ENCODE measurements at regions not wholly inside any gene's neighbourhood (a gene's known extent, or its start where the extent isn't known, plus 50 kb on each side); places are given as distances from the start of the nearest gene placed in this dataset.

DNA sequence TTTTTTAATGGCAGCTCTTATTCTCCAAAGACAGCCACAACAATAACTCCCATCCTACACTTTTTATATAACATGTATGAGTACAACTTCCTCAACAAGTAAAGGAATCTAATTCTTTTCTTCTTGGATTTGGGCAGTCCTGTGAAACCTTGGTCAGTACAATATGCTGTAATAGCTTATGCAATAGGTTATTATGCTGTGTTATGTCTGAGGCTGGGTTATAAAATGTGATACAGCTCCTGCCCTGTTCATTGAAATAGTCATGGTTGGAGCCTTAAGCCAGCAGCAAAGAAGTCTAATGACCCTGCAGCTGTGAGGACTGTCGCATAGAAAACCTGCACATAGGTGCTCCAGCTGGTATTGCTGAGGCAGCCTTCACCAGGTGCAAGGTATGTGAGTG lies 215.8 kb upstream of the RASGEF1B start:
- no peak for TF ChIP-seq EZH2 (IDR thresholded peaks at IDR 0.05; ENCODE audit: borderline replicate concordance, insufficient read depth, low read depth, low read length, poor library complexity, severe bottlenecking)
- TF ChIP-seq, protein P1, sequence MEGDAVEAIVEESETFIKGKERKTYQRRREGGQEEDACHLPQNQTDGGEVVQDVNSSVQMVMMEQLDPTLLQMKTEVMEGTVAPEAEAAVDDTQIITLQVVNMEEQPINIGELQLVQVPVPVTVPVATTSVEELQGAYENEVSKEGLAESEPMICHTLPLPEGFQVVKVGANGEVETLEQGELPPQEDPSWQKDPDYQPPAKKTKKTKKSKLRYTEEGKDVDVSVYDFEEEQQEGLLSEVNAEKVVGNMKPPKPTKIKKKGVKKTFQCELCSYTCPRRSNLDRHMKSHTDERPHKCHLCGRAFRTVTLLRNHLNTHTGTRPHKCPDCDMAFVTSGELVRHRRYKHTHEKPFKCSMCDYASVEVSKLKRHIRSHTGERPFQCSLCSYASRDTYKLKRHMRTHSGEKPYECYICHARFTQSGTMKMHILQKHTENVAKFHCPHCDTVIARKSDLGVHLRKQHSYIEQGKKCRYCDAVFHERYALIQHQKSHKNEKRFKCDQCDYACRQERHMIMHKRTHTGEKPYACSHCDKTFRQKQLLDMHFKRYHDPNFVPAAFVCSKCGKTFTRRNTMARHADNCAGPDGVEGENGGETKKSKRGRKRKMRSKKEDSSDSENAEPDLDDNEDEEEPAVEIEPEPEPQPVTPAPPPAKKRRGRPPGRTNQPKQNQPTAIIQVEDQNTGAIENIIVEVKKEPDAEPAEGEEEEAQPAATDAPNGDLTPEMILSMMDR (IDR thresholded peaks at IDR 0.05): no peak
- no peak for DNase-seq
- H3K27ac Mint-ChIP-seq: no peak overlapping the region
- no peak overlapping the region for H2AFZ ChIP-seq (ENCODE audit: insufficient read depth, low read depth, low read length, poor library complexity, severe bottlenecking)
- peaks cover 10% of the 10 kb centered on the region for H3K4me1 Mint-ChIP-seq
- H3K9me3 ChIP-seq (ENCODE audit: control extremely low read depth in 1 of 3, control insufficient read depth in 2 of 3, insufficient read depth in 1 of 3, low read length in 2 of 3): no peaks in the 10 kb centered on the region
- no peak overlapping the region for H3K9ac ChIP-seq (ENCODE audit: low read length)
- H4K20me1 ChIP-seq (ENCODE audit: control insufficient read depth, insufficient read depth, low read length, poor library complexity, severe bottlenecking): no peaks in the 10 kb centered on the region
- no peak overlapping the region for H3K4me3 Mint-ChIP-seq
- CTCF ChIA-PET: interaction anchor here (0.8 to 9.2 kb wide), 11 partner anchors 8 to 218 kb away, joined by 3 to 148 read pairs (median 4); partner anchors contain the start of gene RASGEF1B
- no peak overlapping the region for H3K27ac ChIP-seq (ENCODE audit: low read length in 2 of 2)
- intact Hi-C loops (cut with micrococcal nuclease): no loop called here
- H3K4me2 ChIP-seq (replicated peaks; ENCODE audit: low read depth, low read length, poor library complexity, severe bottlenecking): no peak overlapping the region
- H3K4me3 ChIP-seq (ENCODE audit: control extremely low read depth in 1 of 5, extremely low read depth in 1 of 5, insufficient read depth in 1 of 5, low read depth in 2 of 5, low read length in 4 of 5): no peak overlapping the region
- H3K36me3 ChIP-seq (replicated peaks in 1 of 2; ENCODE audit: control extremely low read depth in 1 of 2, control insufficient read depth in 1 of 2, extremely low read depth in 1 of 2, insufficient read depth in 2 of 2, low read length in 1 of 2): no peaks in the 10 kb centered on the region
- no CpG with 5 or more reads among the region's 1 CpG for WGBS (ENCODE audit: insufficient coverage)
- H3K27me3 Mint-ChIP-seq: no peaks in the 10 kb centered on the region
- no peaks in the 10 kb centered on the region for H3K79me2 ChIP-seq (ENCODE audit: control insufficient read depth, insufficient read depth, low read length)
- peaks cover 0 to 4% of the 10 kb centered on the region in 2 donors for H3K4me1 ChIP-seq (ENCODE audit: control insufficient read depth in 2 of 2, insufficient read depth in 2 of 2, low read length in 2 of 2)
- no peaks in the 10 kb centered on the region for H3K27me3 ChIP-seq (replicated peaks in 1 of 4; ENCODE audit: control extremely low read depth in 1 of 4, control insufficient read depth in 3 of 4, insufficient read depth in 4 of 4, low read length in 3 of 4)
- ATAC-seq (ENCODE audit: low read depth): no peak
- H3K9me3 Mint-ChIP-seq (ENCODE audit: insufficient read depth): peaks cover 2% of the 10 kb centered on the region
- POLR2A ChIA-PET: no interaction called here

GRCh38 chr4:81685104-81685503 lies 213.4 kb upstream of the RASGEF1B start:
- Histone ChIP-seq H3K27me3 (replicated peaks in 1 of 4; ENCODE audit: control extremely low read depth in 1 of 4, control insufficient read depth in 3 of 4, insufficient read depth in 4 of 4, low read length in 3 of 4) (no peaks in the 10 kb centered on the region), H3K4me1 (ENCODE audit: control insufficient read depth in 2 of 2, insufficient read depth in 2 of 2, low read length in 2 of 2) (peaks cover 0 to 4% of the 10 kb centered on the region in 2 donors), H3K27ac (ENCODE audit: low read length in 2 of 2) (no peak overlapping the region), H2AFZ (ENCODE audit: insufficient read depth, low read depth, low read length, poor library complexity, severe bottlenecking) (no peak overlapping the region), H3K4me2 (replicated peaks; ENCODE audit: low read depth, low read length, poor library complexity, severe bottlenecking) (no peak overlapping the region), H3K36me3 (replicated peaks in 1 of 2; ENCODE audit: control extremely low read depth in 1 of 2, control insufficient read depth in 1 of 2, extremely low read depth in 1 of 2, insufficient read depth in 2 of 2, low read length in 1 of 2) (no peaks in the 10 kb centered on the region), H4K20me1 (ENCODE audit: control insufficient read depth, insufficient read depth, low read length, poor library complexity, severe bottlenecking) (no peaks in the 10 kb centered on the region), H3K79me2 (ENCODE audit: control insufficient read depth, insufficient read depth, low read length) (no peaks in the 10 kb centered on the region), H3K4me3 (ENCODE audit: control extremely low read depth in 1 of 5, extremely low read depth in 1 of 5, insufficient read depth in 1 of 5, low read depth in 2 of 5, low read length in 4 of 5) (no peak overlapping the region), H3K9me3 (ENCODE audit: control extremely low read depth in 1 of 3, control insufficient read depth in 2 of 3, insufficient read depth in 1 of 3, low read length in 2 of 3) (no peaks in the 10 kb centered on the region), H3K9ac (ENCODE audit: low read length) (no peak overlapping the region)
- Mint-ChIP-seq H3K27me3 (no peaks in the 10 kb centered on the region), H3K9me3 (ENCODE audit: insufficient read depth) (peaks cover 2% of the 10 kb centered on the region), H3K4me3 (no peak overlapping the region), H3K4me1 (peaks cover 5% of the 10 kb centered on the region), H3K27ac (no peak overlapping the region)
- no peak for TF ChIP-seq EZH2 (IDR thresholded peaks at IDR 0.05; ENCODE audit: borderline replicate concordance, insufficient read depth, low read depth, low read length, poor library complexity, severe bottlenecking)
- TF ChIP-seq, protein P1 (IDR thresholded peaks at IDR 0.05): no peak
- ChIA-PET POLR2A (no interaction called here), CTCF (interaction anchor here (0.8 to 9.2 kb wide), 2 partner anchors 14 to 216 kb away, joined by 3 to 148 read pairs; partner anchors contain the start of gene RASGEF1B)
- intact Hi-C loops (cut with micrococcal nuclease): no loop called here
- ATAC-seq (ENCODE audit: low read depth) (no peak), DNase-seq (no peak)
- WGBS (ENCODE audit: insufficient coverage): 94% methylated on average over 2 of the region's 2 CpGs
